Mucosa of gallbladder (tissue), 1 donor: ENCODE measurements at regions not wholly inside any gene's neighbourhood (a gene's known extent, or its start where the extent isn't known, plus 50 kb on each side); places are given as distances from the start of the nearest gene placed in this dataset.

ENCODE experiments used
- DNase-seq: peaks from one replicate; pipeline ENCODE4 v3.0.0-alpha.2; 2020; ENCODE audit warnings: low spot score
- donor health status: DM: no; HTN: no; CAD: no.

DNA sequence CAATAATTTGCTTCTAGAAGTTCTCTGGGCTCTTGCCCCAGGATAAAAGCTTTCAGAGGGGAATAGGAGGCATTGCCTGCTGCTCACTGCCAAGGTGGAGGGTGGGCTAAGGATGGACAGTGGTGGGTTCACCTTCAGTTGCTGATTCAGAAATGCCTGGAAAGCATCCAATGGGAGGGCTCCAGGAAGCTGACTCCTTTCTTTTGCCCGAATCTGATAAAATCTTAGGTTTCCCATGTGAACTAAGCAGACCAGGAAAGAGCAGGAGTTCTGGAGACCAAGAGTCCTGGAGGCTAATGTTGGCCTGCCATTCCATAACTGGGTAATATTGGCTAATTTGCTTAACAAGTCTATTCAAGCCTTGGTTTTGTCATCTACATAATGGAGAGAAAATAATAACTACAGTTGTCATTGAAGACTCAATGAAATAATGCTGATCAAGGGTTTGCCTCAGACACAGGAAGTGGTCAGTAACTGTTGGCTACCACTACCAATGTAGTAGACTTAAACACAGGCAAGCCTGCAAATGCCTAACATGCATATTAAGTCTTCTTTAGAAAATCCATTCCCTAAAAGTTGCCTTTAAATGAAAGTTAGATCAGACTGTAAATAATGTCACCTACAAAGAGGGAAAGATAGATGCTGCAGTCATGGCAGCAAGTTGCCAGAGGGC, 528.4 kb upstream of the NBEA start:
- no peak for DNase-seq

DNA sequence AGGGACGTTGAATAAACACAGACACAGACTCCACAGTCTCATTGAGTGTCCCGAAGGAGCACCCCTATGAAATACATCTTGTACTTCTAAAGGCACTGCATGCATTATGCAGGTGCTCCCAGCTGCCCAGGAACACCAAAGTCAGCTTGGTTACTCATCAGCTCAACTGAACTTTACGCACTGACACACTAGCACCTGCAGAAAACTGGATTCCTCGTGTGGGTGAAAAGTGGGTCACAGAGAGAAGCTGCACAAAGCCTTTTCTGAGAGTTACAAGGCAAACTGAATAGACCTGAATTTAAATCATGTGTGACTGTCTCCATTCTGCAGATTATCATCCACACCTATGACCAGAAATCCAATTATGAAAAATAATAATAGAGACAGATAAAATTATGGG, 527.5 kb upstream of the NBEA start:
- no peak for DNase-seq

DNA sequence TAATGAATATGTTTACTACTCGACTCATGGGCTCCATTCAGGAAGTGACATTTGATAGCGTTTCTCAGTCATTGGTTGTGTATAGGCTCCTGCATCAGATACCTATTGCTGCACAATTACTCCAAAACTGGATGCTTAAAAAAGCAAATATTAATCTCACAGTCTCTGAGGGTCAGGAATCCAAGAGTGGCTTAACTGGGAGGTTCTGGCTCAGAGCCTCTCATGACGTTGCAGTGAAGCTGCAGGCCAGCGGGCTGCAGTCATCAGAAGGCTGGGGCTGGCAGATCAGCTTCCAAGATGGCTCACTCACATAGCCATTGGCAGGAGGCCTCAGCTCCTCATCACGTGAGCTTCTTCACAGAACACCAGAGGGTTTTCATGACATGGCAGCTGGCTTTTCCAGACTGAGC, 525.1 kb upstream of the NBEA start:
- peak; percentile 35 for DNase-seq

- no peak for DNase-seq
Observed at GRCh38 chr13:34417896-34418295, 524.2 kb upstream of the NBEA start.

- DNase-seq = no peak
Observed at GRCh38 chr13:34419025-34419424, 523.0 kb upstream of the NBEA start.

DNA sequence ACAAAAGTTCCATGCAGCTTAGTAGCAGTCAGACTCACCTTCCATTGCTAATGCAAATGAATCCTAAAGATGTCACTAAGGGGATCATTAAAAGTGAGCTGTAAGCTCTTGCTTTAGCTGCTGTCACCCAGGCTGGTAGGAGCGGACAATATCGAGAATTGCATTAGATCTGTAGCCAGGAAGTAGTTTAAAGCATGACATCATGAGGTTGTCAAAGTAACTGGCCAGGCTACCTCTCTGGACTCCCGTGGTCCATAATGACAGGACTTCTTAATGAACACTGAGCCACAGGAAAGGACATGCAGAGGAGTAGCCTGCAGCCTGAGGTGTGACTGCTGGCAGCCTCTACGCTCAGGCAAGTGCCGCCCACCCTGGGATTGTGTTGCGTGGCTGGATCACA, 522.3 kb upstream of the NBEA start:
- DNase-seq = no peak

DNA sequence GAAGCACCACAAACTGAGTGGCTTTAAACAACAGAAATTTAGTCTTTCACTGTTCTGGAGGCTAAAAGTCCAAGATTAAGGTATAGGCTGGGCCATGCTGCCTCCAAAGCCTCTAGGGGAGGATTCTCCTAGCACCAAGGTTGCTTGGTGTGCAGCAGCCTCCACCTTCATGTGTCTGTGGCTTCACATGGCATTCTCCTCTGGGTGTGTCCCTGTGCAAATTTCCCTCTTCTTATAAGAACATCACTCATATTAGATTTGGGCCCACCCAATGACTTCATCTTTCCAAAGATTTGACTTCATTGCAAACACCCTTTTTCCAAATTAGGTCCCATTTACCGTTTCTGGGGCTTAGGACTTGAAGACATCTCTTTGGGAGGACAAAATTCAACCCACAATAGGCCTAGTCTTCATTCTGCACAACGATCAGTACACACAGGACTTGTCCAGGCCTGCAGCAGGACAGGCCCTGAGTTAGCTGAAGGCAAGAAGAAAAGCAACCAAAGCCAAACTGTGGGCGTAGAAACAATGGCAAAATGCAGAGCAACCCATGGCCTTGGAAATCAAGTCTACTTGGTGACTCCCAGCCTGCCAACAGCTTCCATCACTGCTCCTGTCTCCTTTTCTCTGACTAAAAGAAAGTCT, 521.2 kb upstream of the NBEA start:
- DNase-seq = no peak

GRCh38 chr13:34421347-34421719, 520.7 kb upstream of the NBEA start:
- no peak for DNase-seq

DNA sequence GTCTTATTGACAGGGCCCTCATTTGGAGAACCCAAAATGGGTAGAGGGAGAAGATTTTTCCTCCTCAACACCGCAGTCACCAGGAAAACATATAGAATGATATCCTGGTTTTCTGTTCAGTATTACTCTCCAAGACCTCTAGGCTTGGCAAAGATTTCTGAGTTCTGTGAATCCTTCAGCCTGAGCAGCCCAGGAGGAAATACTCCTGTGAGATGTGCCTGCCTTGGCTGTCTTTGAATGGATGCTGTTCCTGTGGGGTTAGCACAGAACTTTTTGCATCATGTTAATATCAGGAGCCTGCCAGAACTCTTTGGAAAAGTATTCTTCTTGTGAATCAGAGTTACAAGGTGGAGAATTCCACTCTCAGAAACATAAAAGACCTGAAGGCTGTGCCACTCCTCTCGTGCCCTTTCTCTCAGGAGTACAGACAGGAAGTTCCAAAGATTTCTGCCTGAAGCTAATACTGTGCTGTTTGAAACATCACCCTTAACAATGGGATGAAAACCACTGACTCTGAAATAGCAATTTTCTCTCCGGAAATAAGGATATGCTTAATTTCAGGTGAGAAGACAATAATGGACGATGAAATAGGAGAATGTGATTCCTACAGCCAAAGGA, 520.1 kb upstream of the NBEA start:
- no peak for DNase-seq

DNA sequence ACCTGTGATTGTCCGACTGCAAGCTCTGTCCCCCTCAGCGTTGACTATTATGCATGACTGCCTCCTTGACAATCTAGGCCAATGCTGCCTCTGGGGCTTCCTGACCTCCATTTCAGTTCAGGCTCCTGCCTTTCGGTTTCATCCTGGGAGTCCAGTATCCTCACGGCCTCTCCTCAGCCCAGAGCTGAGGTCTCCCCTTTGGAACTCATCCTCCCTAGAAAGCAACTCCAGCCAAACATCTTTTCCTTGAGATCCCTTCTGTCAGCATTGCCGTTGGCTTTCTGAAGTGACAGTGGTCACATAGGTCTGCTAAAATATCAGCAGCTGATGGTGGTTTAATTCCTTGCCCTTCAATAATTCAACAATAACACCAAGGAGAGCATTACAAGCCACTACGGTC, 519.1 kb upstream of the NBEA start:
- no peak for DNase-seq

- no peak for DNase-seq
Observed at GRCh38 chr13:34425327-34425949, 516.6 kb upstream of the NBEA start.

GRCh38 chr13:34428911-34429310, 513.2 kb upstream of the NBEA start:
- no peak for DNase-seq

DNA sequence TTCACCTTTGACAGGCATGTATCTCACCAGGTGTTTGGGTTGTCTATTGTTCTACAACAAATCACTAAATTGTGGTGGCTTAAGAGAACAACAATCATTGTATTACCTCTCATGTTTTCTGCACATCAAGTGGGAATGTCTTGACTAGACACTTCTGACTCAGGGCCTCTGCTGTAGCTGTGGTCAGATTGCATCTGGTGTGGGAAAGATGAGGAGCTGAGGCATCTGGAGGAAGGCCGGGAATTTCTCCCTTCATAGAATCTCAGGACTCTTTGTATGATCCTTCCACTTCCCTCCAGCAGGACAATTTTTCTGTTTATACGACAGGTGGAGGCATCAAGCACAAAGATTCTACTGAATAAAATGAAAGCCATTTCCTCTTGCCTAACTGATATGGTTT, 511.8 kb upstream of the NBEA start:
- DNase-seq = no peak

- no peak for DNase-seq
Observed at GRCh38 chr13:34431827-34432581, 510.1 kb upstream of the NBEA start.

DNA sequence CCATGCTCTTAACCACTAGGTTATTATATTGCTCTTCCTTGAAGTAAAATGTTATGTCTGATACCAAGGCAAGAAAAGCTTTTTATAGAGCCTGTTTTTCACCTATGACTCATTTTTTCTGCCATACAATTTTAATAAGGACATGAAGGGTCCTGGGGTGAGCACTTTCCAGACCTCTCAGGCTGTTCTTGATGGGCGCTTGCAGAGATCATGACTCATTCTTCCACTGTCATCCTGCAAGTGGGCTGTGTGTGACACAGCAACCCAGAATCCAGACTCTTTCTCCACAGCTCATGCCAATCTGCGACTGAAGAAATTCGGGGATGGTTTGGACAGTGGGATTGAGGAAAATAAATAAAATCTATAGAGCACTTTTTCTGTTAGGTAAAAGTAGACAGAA, 506.7 kb upstream of the NBEA start:
- no peak for DNase-seq

GRCh38 chr13:34437873-34438272, 504.2 kb upstream of the NBEA start:
- no peak for DNase-seq

DNA sequence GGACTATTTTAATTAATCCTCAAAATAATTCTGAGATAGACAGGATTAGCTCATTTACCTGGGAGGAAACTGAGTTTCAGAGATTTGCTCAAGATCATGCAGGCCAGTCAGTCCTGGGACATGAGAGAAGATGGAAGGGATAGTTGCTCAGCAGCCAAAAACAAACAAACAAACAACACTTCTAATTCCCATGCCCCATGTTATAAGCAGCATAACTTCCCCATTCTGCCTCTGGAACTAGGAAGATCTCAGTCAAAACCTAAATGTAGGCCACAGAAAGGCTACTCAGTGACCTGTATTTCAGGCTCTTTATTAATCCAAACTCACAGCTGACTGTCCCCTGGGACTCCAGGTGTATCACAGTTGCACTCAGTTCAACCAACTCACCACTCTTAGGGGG, 489.2 kb upstream of the NBEA start:
- DNase-seq = no peak

DNA sequence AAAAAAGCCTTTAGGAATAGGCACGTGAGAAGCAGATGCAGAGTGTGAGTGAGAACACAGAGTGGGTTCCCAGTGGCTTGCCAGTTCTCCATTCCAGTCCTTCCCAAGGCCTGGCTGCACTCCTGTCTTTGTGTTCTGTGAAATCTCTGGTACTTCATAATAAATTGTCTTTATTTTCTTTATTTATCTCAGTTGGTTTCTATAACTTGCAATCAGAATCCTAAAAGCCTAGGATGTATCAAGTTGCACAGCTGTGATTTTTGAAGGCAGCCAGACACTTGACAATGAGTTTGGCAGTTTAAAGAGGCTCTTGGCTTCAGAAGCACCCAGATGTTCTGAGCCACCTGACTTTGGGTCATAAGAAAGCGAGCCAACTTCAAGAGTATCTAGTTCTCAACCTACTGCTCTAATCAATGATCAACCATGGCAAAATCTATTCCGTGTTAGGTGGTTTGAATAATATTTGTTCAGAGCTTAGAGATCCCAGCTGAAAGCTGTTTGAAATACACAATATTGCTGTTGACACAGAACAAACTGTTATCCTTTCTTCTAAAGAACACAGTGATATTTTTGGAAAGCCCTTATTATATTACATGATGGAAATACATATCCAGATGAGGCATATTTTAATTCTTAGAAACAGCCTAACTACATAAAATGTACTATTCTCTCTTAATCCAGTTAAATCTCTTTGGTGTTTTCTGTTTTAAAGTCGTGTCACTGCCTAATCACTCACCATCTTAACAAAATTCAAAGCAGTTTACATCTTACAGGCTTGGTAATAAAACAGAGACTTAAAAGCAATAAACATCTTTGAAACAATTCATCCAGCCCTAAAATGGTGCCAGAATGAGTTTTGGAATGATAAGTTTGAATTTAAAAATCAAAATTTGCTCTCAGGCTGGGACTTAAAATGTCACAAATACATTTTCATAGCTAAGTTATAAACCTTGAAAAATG, 483.0 kb upstream of the NBEA start:
- peak; percentile 40 for DNase-seq

GRCh38 chr13:34459856-34460255, 482.2 kb upstream of the NBEA start:
- no peak for DNase-seq

DNA sequence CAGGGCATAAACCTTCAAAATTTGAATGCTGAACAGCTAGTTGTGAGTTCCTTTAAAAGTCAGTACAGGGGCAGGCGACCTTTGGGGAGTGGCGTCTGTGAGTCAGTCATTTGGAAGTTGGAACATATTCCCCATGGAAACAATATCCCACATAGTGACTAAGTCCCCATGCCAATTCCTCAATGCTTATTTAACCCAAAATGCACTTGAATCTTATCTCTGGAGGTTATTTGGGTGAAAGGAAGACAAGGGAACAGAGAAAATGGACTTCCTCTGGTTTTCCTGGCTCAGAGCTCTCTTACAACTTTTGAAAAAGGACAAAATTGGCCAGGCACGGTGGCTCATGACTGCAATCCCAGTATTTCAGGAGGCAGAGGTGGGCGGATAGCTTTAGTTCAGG, 479.2 kb upstream of the NBEA start:
- peak; percentile 41 for DNase-seq

- DNase-seq = no peak
Observed at GRCh38 chr13:34464011-34464410, 478.1 kb upstream of the NBEA start.
